Peyer's patch (tissue), 4 donors: ENCODE measurements at regions not wholly inside any gene's neighbourhood (a gene's known extent, or its start where the extent isn't known, plus 50 kb on each side); places are given as distances from the start of the nearest gene placed in this dataset.

Experiments used
- CTCF ChIP-seq, 6 experiments: fragments of 450-650 bp in 4 of 6; fragments of 200-600 bp in 2 of 6; sonication (generic) in 1 of 6; IDR thresholded peaks; one replicate each; pipeline ENCODE4 v1.5.1; 2017 to 2019; ENCODE audit warnings: antibody characterized with exemption in 6 of 6, mild to moderate bottlenecking in 3 of 6, moderate library complexity in 1 of 6
- POLR2A ChIP-seq, 2 donors: fragments of 450-650 bp; IDR thresholded peaks; one replicate each; pipeline ENCODE4 v1.5.1; 2017; ENCODE audit warnings: antibody characterized with exemption in 2 of 2, mild to moderate bottlenecking in 2 of 2, moderate library complexity in 2 of 2

DNA sequence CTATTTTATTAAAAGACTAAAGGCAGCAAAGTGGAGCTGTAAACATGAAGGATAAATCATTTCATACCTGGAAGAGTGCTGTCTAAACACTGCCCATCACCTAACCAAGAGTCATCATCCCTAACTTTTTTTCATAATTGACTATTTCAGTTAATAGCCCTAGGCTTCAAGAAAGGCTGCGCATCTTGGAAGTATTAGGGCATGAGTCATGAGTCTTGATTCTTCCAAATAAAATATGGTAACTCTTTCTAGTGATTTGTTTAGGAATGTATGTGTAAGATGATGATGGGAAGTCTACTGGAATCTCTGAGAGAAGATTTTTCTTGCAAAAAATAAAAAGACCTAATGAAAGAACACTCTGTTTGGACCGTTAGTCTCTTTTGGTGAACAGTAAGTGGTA is 207.7 kb upstream of the AHR start:
- TF ChIP-seq POLR2A (IDR thresholded peaks at IDR 0.05) (no peak), CTCF (IDR thresholded peaks at IDR 0.05) (no peak)
